Hepatocyte (in vitro differentiated cells): ENCODE measurements at regions not wholly inside any gene's neighbourhood (a gene's known extent, or its start where the extent isn't known, plus 50 kb on each side); places are given as distances from the start of the nearest gene placed in this dataset.

Source experiments
- CTCF ChIP-seq: fragments of 200-600 bp; sonication (generic); IDR thresholded peaks from 2 replicates; pipeline ENCODE4 v1.5.1; 2016; ENCODE audit warnings: antibody characterized with exemption, mild to moderate bottlenecking; ENCODE audit not compliant: poor library complexity
- EZH2 ChIP-seq: fragments of 200-600 bp; sonication (generic); IDR thresholded peaks from 2 replicates; pipeline ENCODE4 v1.6.1; 2016; ENCODE audit warnings: antibody characterized with exemption, mild to moderate bottlenecking, borderline replicate concordance

GRCh38 chr4:188596021-188596420 lies 456.8 kb downstream of the TRIML1 start:
- TF ChIP-seq CTCF (no peak), EZH2 (no peak)
